ENCODE measurements at regions not wholly inside any gene's neighbourhood (a gene's known extent, or its start where the extent isn't known, plus 50 kb on each side); places are given as distances from the start of the nearest gene placed in this dataset.
"Not testable (repeated sequence)": the region's sequence is repeated elsewhere in the genome, so short reads cannot be mapped to it uniquely, and the experiment has no call there.

GRCh38 chr18:39208729-39209128 lies 1643.1 kb upstream of the CELF4 start:
- DNase-seq (ENCODE audit: low read depth) = no peak

GRCh38 chr18:39208190-39208589 lies 1642.6 kb upstream of the CELF4 start:
- DNase-seq (ENCODE audit: low read depth) = no peak

- DNase-seq (ENCODE audit: low read depth) = not testable (repeated sequence)
These were observed 1641.0 kb upstream of the CELF4 start for GRCh38 chr18:39206398-39207103.

GRCh38 chr18:39205565-39206195 lies 1640.1 kb upstream of the CELF4 start:
- DNase-seq (ENCODE audit: low read depth) = no peak

GRCh38 chr18:39200153-39200552 lies 1634.6 kb upstream of the CELF4 start:
- DNase-seq (ENCODE audit: low read depth) = no peak

- no peak for DNase-seq (ENCODE audit: low read depth)
These were observed 1633.7 kb upstream of the CELF4 start for GRCh38 chr18:39199231-39199855.

GRCh38 chr18:39198376-39198775 lies 1632.8 kb upstream of the CELF4 start:
- DNase-seq (ENCODE audit: low read depth) = no peak

GRCh38 chr18:39191931-39192330 lies 1626.3 kb upstream of the CELF4 start:
- no peak for DNase-seq (ENCODE audit: low read depth)

GRCh38 chr18:39191058-39191457 lies 1625.5 kb upstream of the CELF4 start:
- DNase-seq (ENCODE audit: low read depth) = no peak

GRCh38 chr18:39190508-39190907 lies 1624.9 kb upstream of the CELF4 start:
- no peak for DNase-seq (ENCODE audit: low read depth)

- no peak for DNase-seq (ENCODE audit: low read depth)
These were observed 1622.7 kb upstream of the CELF4 start for GRCh38 chr18:39188278-39188677.

- DNase-seq (ENCODE audit: low read depth) = no peak
These were observed 1620.4 kb upstream of the CELF4 start for GRCh38 chr18:39186008-39186407.

- DNase-seq (ENCODE audit: low read depth) = no peak
These were observed 1618.6 kb upstream of the CELF4 start for GRCh38 chr18:39184176-39184575.

- DNase-seq (ENCODE audit: low read depth) = no peak
These were observed 1612.6 kb upstream of the CELF4 start for GRCh38 chr18:39178166-39178565.

GRCh38 chr18:39172695-39173421 lies 1607.3 kb upstream of the CELF4 start:
- DNase-seq (ENCODE audit: low read depth) = no peak

- no peak for DNase-seq (ENCODE audit: low read depth)
These were observed 1603.1 kb upstream of the CELF4 start for GRCh38 chr18:39168723-39169122.

- no peak for DNase-seq (ENCODE audit: low read depth)
These were observed 1602.4 kb upstream of the CELF4 start for GRCh38 chr18:39167990-39168389.

GRCh38 chr18:39166776-39167175 lies 1601.2 kb upstream of the CELF4 start:
- DNase-seq (ENCODE audit: low read depth) = no peak

GRCh38 chr18:39162013-39162827 lies 1596.6 kb upstream of the CELF4 start:
- no peak for DNase-seq (ENCODE audit: low read depth)

GRCh38 chr18:39149211-39149806 lies 1583.7 kb upstream of the CELF4 start:
- no peak for DNase-seq (ENCODE audit: low read depth)

- DNase-seq (ENCODE audit: low read depth) = no peak
These were observed 1568.7 kb upstream of the CELF4 start for GRCh38 chr18:39134255-39134654.
